Naive B cell (primary cell): ENCODE measurements at regions not wholly inside any gene's neighbourhood (a gene's known extent, or its start where the extent isn't known, plus 50 kb on each side); places are given as distances from the start of the nearest gene placed in this dataset.

Experiments used
- ATAC-seq, 2 donors: fragments of 150-1000 bp; cut with Tn5 transposase; 2 replicates each; pipeline ENCODE4 v1.10.0; 2021; ENCODE audit warnings: low read depth in 2 of 2, mild to moderate bottlenecking in 2 of 2, moderate library complexity in 2 of 2
- DNase-seq: peaks from one replicate; pipeline ENCODE4 v3.0.0; 2022
- H3K27ac Mint-ChIP-seq, 6 donors: one replicate each; pipeline ENCODE4 v1.8.0; 2020 to 2022; ENCODE audit warnings: mild to moderate bottlenecking in 6 of 6, mixed read lengths in 6 of 6, moderate library complexity in 5 of 6, inconsistent platforms in 2 of 6
- H3K27me3 Mint-ChIP-seq, 3 donors: one replicate each; pipeline ENCODE4 v1.8.0; 2021 to 2022; ENCODE audit warnings: mixed read lengths in 3 of 3, mild to moderate bottlenecking in 1 of 3
- H3K36me3 Mint-ChIP-seq, 2 donors: one replicate each; pipeline ENCODE4 v1.8.0; 2020 to 2022; ENCODE audit warnings: mixed read lengths in 2 of 2, inconsistent platforms in 1 of 2, mild to moderate bottlenecking in 1 of 2
- H3K4me1 Mint-ChIP-seq, 3 donors: one replicate each; pipeline ENCODE4 v1.8.0; 2020 to 2022; ENCODE audit warnings: mixed read lengths in 3 of 3, inconsistent platforms in 1 of 3, mild to moderate bottlenecking in 1 of 3, moderate library complexity in 1 of 3
- H3K4me3 Mint-ChIP-seq, 8 donors: one replicate each; pipeline ENCODE4 v1.8.0; 2020 to 2022; ENCODE audit warnings: mild to moderate bottlenecking in 8 of 8, mixed read lengths in 8 of 8, moderate library complexity in 8 of 8, inconsistent platforms in 2 of 8
- H3K9me3 Mint-ChIP-seq, 7 donors: one replicate each; pipeline ENCODE4 v1.8.0; 2020 to 2022; ENCODE audit warnings: mixed read lengths in 7 of 7, mild to moderate bottlenecking in 5 of 7, inconsistent platforms in 2 of 7, moderate library complexity in 1 of 7

- Mint-ChIP-seq H3K4me3 (peak overlapping the region in 3 of 8 donors; percentile 10 to 57 (median 43)), H3K36me3 (no peaks in the 10 kb centered on the region)
These were observed 218.0 kb upstream of the TRIB2 start for GRCh38 chr2:12498704-12499103.

GRCh38 chr2:12500899-12501298 is 215.8 kb upstream of the TRIB2 start:
- ATAC-seq (no peak), DNase-seq (no peak)
- H3K36me3 Mint-ChIP-seq, result no peaks in the 10 kb centered on the region
- H3K4me1 Mint-ChIP-seq, result peaks cover 50 to 70% (median 59%) of the 10 kb centered on the region in 3 donors
- peaks cover 0 to 2% (median 0%) of the 10 kb centered on the region in 7 donors for H3K9me3 Mint-ChIP-seq
- peak overlapping the region in 7 of 8 donors; percentile 42 to 90 (median 79) for H3K4me3 Mint-ChIP-seq
- H3K27me3 Mint-ChIP-seq, result peaks cover 3 to 11% (median 7%) of the 10 kb centered on the region in 3 donors
- peak overlapping the region in 1 of 6 donors; percentile 48 for H3K27ac Mint-ChIP-seq

More at GRCh38 chr2:12498704-12499103, 218.0 kb upstream of the TRIB2 start:
- peaks cover 50 to 64% (median 59%) of the 10 kb centered on the region in 3 donors for H3K4me1 Mint-ChIP-seq
- DNase-seq (no peak), ATAC-seq (no peak)
- peak overlapping the region in 1 of 6 donors; percentile 32 for H3K27ac Mint-ChIP-seq
- peaks cover 0 to 2% (median 0%) of the 10 kb centered on the region in 7 donors for H3K9me3 Mint-ChIP-seq
- H3K27me3 Mint-ChIP-seq, result no peaks in the 10 kb centered on the region

GRCh38 chr2:12501469-12502158 is 215.1 kb upstream of the TRIB2 start:
- Mint-ChIP-seq H3K36me3 (no peaks in the 10 kb centered on the region), H3K27ac (peak overlapping the region in 5 of 6 donors; percentile 31 to 75 (median 60)), H3K4me1 (peaks cover 50 to 70% (median 59%) of the 10 kb centered on the region in 3 donors), H3K9me3 (peaks cover 0 to 2% (median 0%) of the 10 kb centered on the region in 7 donors), H3K4me3 (peak overlapping the region; percentile 42 to 90 (median 80)), H3K27me3 (peaks cover 8 to 18% (median 9%) of the 10 kb centered on the region in 3 donors)
- peak; percentile 39 for DNase-seq
- ATAC-seq, result peak; percentile 77 to 84

- peaks cover 59 to 75% (median 64%) of the 10 kb centered on the region in 3 donors for H3K4me1 Mint-ChIP-seq
- peaks cover 17 to 26% (median 21%) of the 10 kb centered on the region in 3 donors for H3K27me3 Mint-ChIP-seq
- peak overlapping the region in 4 of 8 donors; percentile 17 to 59 (median 44) for H3K4me3 Mint-ChIP-seq
- DNase-seq (no peak), ATAC-seq (peak in 1 of 2 donors; percentile 26)
- no peaks in the 10 kb centered on the region for H3K36me3 Mint-ChIP-seq
- H3K27ac Mint-ChIP-seq, result peak overlapping the region in 3 of 6 donors; percentile 24 to 60 (median 28)
- peaks cover 0 to 2% (median 0%) of the 10 kb centered on the region in 7 donors for H3K9me3 Mint-ChIP-seq
These were observed 214.0 kb upstream of the TRIB2 start for GRCh38 chr2:12502759-12503158.

GRCh38 chr2:12504443-12504842 is 212.3 kb upstream of the TRIB2 start:
- Mint-ChIP-seq H3K9me3 (peaks cover 0 to 4% (median 0%) of the 10 kb centered on the region in 7 donors), H3K27ac (peak overlapping the region in 1 of 6 donors; percentile 51), H3K4me1 (peaks cover 55 to 63% (median 59%) of the 10 kb centered on the region in 3 donors), H3K36me3 (peaks cover 3 to 12% of the 10 kb centered on the region in 2 donors), H3K27me3 (peaks cover 25 to 42% (median 38%) of the 10 kb centered on the region in 3 donors), H3K4me3 (no peak overlapping the region)
- ATAC-seq (no peak), DNase-seq (no peak)

GRCh38 chr2:12506846-12507245 is 209.9 kb upstream of the TRIB2 start:
- Mint-ChIP-seq H3K36me3 (peaks cover 5 to 21% of the 10 kb centered on the region in 2 donors), H3K4me1 (peaks cover 31 to 39% (median 39%) of the 10 kb centered on the region in 3 donors), H3K27me3 (peaks cover 36 to 61% (median 55%) of the 10 kb centered on the region in 3 donors), H3K4me3 (no peak overlapping the region), H3K27ac (no peak overlapping the region), H3K9me3 (peaks cover 0 to 6% (median 1%) of the 10 kb centered on the region in 7 donors)
- ATAC-seq, result no peak
- no peak for DNase-seq

- H3K4me3 Mint-ChIP-seq, result no peak overlapping the region
- H3K27ac Mint-ChIP-seq, result no peak overlapping the region
- peaks cover 28 to 36% (median 34%) of the 10 kb centered on the region in 3 donors for H3K4me1 Mint-ChIP-seq
- ATAC-seq (peak; percentile 64 to 71), DNase-seq (no peak)
- H3K9me3 Mint-ChIP-seq, result peaks cover 0 to 6% (median 1%) of the 10 kb centered on the region in 7 donors
- H3K36me3 Mint-ChIP-seq, result peaks cover 5 to 21% of the 10 kb centered on the region in 2 donors
- H3K27me3 Mint-ChIP-seq, result peaks cover 36 to 64% (median 55%) of the 10 kb centered on the region in 3 donors
These were observed 209.4 kb upstream of the TRIB2 start for GRCh38 chr2:12507295-12507694.

GRCh38 chr2:12510070-12510469 is 206.7 kb upstream of the TRIB2 start:
- Mint-ChIP-seq H3K9me3 (peaks cover 0 to 6% (median 1%) of the 10 kb centered on the region in 7 donors), H3K27ac (no peak overlapping the region), H3K27me3 (peaks cover 33 to 60% (median 55%) of the 10 kb centered on the region in 3 donors), H3K4me3 (no peak overlapping the region), H3K4me1 (peaks cover 21 to 30% (median 22%) of the 10 kb centered on the region in 3 donors), H3K36me3 (peaks cover 5 to 21% of the 10 kb centered on the region in 2 donors)
- ATAC-seq (no peak), DNase-seq (no peak)

GRCh38 chr2:12513339-12513738 is 203.4 kb upstream of the TRIB2 start:
- DNase-seq, result no peak
- Mint-ChIP-seq H3K27ac (no peak overlapping the region), H3K4me1 (peaks cover 7 to 13% (median 13%) of the 10 kb centered on the region in 3 donors)

GRCh38 chr2:12514168-12514567 is 202.6 kb upstream of the TRIB2 start:
- Mint-ChIP-seq H3K4me1 (peaks cover 6 to 12% (median 7%) of the 10 kb centered on the region in 3 donors), H3K27ac (no peak overlapping the region), H3K36me3 (peaks cover 5 to 12% of the 10 kb centered on the region in 2 donors), H3K9me3 (peaks cover 0 to 5% (median 1%) of the 10 kb centered on the region in 7 donors), H3K4me3 (no peak overlapping the region), H3K27me3 (peaks cover 13 to 24% (median 20%) of the 10 kb centered on the region in 3 donors)
- DNase-seq (no peak), ATAC-seq (no peak)

More at GRCh38 chr2:12513339-12513738, 203.4 kb upstream of the TRIB2 start:
- Mint-ChIP-seq H3K36me3 (peaks cover 5 to 20% of the 10 kb centered on the region in 2 donors), H3K4me3 (peak overlapping the region in 2 of 8 donors; percentile 40 to 79), H3K27me3 (peaks cover 17 to 33% (median 28%) of the 10 kb centered on the region in 3 donors), H3K9me3 (peaks cover 0 to 5% (median 1%) of the 10 kb centered on the region in 7 donors)
- ATAC-seq, result peak; percentile 40 to 70

- no peak overlapping the region for H3K4me3 Mint-ChIP-seq
- peaks cover 0 to 6% of the 10 kb centered on the region in 2 donors for H3K36me3 Mint-ChIP-seq
- peaks cover 6 to 12% (median 7%) of the 10 kb centered on the region in 3 donors for H3K4me1 Mint-ChIP-seq
- ATAC-seq (no peak), DNase-seq (no peak)
- peaks cover 7 to 18% (median 13%) of the 10 kb centered on the region in 3 donors for H3K27me3 Mint-ChIP-seq
- peaks cover 0 to 5% (median 0%) of the 10 kb centered on the region in 7 donors for H3K9me3 Mint-ChIP-seq
- no peak overlapping the region for H3K27ac Mint-ChIP-seq
These were observed 201.9 kb upstream of the TRIB2 start for GRCh38 chr2:12514631-12515437.

GRCh38 chr2:12515871-12516270 is 200.9 kb upstream of the TRIB2 start:
- no peak overlapping the region for H3K4me3 Mint-ChIP-seq
- peaks cover 0 to 3% (median 0%) of the 10 kb centered on the region in 7 donors for H3K9me3 Mint-ChIP-seq
- peaks cover 6 to 12% (median 7%) of the 10 kb centered on the region in 3 donors for H3K4me1 Mint-ChIP-seq
- no peak overlapping the region for H3K27ac Mint-ChIP-seq
- DNase-seq (no peak), ATAC-seq (no peak)
- no peaks in the 10 kb centered on the region for H3K36me3 Mint-ChIP-seq
- peaks cover 0 to 7% (median 3%) of the 10 kb centered on the region in 3 donors for H3K27me3 Mint-ChIP-seq
